Neural crest cell (in vitro differentiated cells): ENCODE measurements at regions not wholly inside any gene's neighbourhood (a gene's known extent, or its start where the extent isn't known, plus 50 kb on each side); places are given as distances from the start of the nearest gene placed in this dataset.
"Not testable (repeated sequence)": the region's sequence is repeated elsewhere in the genome, so short reads cannot be mapped to it uniquely, and the experiment has no call there.

Experiments
- DNase-seq: peaks from one replicate; pipeline ENCODE4 v3.0.0; 2021; ENCODE audit warnings: low read depth, mixed read lengths, low spot score
- H3K27ac Mint-ChIP-seq: one replicate; pipeline ENCODE4 v1.8.0; 2021; ENCODE audit warnings: mild to moderate bottlenecking, mixed read lengths; ENCODE audit not compliant: unreplicated experiment
- H3K27me3 Mint-ChIP-seq: 2 replicates; pipeline ENCODE4 v1.8.0; 2021; ENCODE audit warnings: low read depth, mild to moderate bottlenecking, mixed read lengths
- H3K36me3 Mint-ChIP-seq: 2 replicates; pipeline ENCODE4 v1.8.0; 2021; ENCODE audit warnings: low read depth, mild to moderate bottlenecking, mixed read lengths
- H3K4me1 Mint-ChIP-seq: 2 replicates; pipeline ENCODE4 v1.8.0; 2021; ENCODE audit warnings: mixed read lengths
- H3K4me3 Mint-ChIP-seq: one replicate; pipeline ENCODE4 v1.8.0; 2021; ENCODE audit warnings: mild to moderate bottlenecking, mixed read lengths
- H3K9me3 Mint-ChIP-seq: 2 replicates; pipeline ENCODE4 v1.8.0; 2021; ENCODE audit warnings: mixed read lengths
- TF ChIP-seq, protein P1 (sequence below): fragments of 200-600 bp; sonication (generic); conservative IDR thresholded peaks from 2 replicates; pipeline ENCODE4 v1.5.0; 2021; ENCODE audit warnings: antibody characterized with exemption, mild to moderate bottlenecking

DNA sequence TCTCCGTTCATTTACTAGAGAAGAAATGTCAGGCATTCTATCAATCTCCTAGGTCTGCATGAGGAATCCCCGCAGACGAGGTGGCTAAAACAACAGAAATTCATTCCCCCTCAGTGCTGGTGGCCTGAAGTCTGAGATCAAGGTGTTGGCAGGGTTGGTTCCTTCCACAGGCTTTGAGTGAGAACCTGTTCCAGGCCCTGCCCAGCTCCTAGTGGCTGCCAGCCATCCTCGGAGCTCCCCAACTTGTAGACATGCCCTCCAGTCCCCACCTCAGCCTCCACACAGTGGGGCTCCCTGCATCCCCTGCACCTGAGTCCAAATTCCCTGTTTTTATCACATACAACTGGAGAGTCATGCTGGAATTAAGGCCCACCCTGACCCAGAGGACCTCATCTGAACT, 145.3 kb upstream of the ALKAL2 start:
- TF ChIP-seq, protein P1, sequence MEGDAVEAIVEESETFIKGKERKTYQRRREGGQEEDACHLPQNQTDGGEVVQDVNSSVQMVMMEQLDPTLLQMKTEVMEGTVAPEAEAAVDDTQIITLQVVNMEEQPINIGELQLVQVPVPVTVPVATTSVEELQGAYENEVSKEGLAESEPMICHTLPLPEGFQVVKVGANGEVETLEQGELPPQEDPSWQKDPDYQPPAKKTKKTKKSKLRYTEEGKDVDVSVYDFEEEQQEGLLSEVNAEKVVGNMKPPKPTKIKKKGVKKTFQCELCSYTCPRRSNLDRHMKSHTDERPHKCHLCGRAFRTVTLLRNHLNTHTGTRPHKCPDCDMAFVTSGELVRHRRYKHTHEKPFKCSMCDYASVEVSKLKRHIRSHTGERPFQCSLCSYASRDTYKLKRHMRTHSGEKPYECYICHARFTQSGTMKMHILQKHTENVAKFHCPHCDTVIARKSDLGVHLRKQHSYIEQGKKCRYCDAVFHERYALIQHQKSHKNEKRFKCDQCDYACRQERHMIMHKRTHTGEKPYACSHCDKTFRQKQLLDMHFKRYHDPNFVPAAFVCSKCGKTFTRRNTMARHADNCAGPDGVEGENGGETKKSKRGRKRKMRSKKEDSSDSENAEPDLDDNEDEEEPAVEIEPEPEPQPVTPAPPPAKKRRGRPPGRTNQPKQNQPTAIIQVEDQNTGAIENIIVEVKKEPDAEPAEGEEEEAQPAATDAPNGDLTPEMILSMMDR, result no peak
- DNase-seq, result no peak
- H3K36me3 Mint-ChIP-seq, result no peaks in the 10 kb centered on the region

DNA sequence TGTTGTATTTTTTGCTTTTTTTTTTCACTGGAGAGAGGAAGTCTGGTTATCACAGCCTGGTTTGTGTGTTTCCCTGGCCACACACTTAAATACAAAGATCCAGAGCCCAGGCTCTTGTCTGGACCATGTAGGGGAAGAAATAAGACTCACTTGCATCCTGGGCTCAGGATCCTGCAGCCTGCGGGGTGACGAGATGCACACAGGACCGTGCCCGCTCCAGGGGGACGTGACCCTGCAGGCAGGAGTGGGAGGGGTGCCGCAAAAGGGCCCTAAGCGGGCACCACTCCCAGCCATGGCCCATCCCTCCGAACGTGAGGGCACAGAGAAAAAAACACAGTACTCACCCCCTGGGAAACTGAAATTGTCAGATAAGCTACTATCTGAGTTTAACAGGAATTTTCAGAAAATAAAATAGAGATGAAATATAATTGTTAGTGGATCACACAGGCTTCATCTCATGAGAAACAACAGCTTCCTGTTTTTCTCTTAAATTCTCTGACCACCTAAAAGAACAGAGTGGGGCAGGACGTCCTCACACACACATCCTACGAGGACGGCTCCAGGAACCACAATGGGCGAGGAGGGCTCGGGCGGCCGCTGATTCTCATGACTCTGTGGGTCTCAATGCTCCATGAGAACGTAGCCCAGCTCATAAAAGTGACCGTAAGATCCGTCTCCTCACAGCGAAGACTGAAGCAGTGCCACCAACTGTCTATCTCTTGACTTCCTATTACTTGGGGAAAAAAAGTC, 142.6 kb upstream of the ALKAL2 start:
- no peaks in the 10 kb centered on the region for H3K9me3 Mint-ChIP-seq
- TF ChIP-seq, protein P1, result no peak
- H3K36me3 Mint-ChIP-seq, result no peaks in the 10 kb centered on the region
- no peak overlapping the region for H3K4me3 Mint-ChIP-seq
- no peaks in the 10 kb centered on the region for H3K27me3 Mint-ChIP-seq
- H3K27ac Mint-ChIP-seq, result no peak overlapping the region
- H3K4me1 Mint-ChIP-seq, result peaks cover 10% of the 10 kb centered on the region
- DNase-seq, result no peak

More for the DNA sequence above, 145.3 kb upstream of the ALKAL2 start:
- Mint-ChIP-seq H3K4me3 (no peak overlapping the region), H3K4me1 (peaks cover 10% of the 10 kb centered on the region), H3K27ac (no peak overlapping the region), H3K27me3 (no peaks in the 10 kb centered on the region), H3K9me3 (no peaks in the 10 kb centered on the region)

DNA sequence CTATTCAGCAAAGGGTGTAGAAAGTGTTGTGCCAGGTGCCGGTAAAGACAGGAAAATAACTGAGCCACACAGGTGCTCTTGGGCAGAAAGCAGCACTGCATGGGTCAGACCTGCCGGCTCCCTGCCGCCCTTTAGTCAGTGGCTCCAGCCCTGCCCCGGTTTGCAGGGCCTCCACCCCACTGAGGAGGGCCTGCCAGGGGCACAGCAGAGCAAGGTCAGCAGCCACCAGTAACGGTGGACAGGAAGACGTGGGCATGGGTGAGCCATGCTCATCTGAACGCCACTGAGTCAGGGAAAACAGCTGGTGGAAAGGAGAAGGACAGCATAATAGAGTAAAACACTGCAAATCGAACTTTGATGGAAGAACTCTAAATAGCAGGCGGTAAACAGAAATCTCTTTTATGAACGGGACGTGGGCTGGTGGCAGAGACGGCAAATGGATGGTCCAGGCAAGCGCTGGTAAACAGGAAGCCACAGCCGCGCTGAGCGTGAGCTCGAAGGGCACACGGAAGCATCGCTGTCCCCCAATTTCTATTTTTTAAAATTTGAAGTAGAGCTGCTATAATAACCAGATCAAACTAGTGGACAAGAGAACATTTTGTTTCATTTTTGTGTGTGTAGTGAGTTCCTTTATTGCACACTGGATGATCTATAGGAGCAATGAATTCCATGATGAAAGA, 141.8 kb upstream of the ALKAL2 start:
- Mint-ChIP-seq H3K27ac (no peak overlapping the region), H3K27me3 (no peaks in the 10 kb centered on the region), H3K4me3 (no peak overlapping the region), H3K4me1 (peaks cover 11% of the 10 kb centered on the region), H3K36me3 (no peaks in the 10 kb centered on the region), H3K9me3 (no peaks in the 10 kb centered on the region)
- TF ChIP-seq, protein P1, result no peak
- no peak for DNase-seq

DNA sequence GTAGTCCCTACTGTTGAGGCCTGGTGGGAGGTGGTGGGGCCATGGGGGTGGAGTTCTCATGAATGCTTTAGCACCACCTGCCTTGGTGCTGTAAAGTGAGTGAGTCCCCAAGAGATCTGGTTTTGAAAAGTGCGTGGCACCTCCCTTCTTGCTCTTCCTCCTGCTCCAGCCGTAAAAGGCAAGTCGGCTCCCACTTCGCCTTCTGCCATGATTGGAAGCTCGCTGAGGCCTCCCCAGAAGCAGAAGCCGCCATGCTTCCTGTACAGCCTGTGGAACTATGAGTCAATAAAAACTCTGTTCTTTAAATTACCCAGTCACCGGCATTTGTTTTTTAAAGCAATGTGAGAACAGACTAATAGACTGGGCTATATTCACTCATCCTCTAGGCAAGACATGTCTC, 141.3 kb upstream of the ALKAL2 start:
- Mint-ChIP-seq H3K27me3 (no peaks in the 10 kb centered on the region), H3K4me1 (peaks cover 7% of the 10 kb centered on the region), H3K36me3 (no peaks in the 10 kb centered on the region), H3K4me3 (no peak overlapping the region), H3K9me3 (no peaks in the 10 kb centered on the region), H3K27ac (no peak overlapping the region)
- DNase-seq, result no peak
- TF ChIP-seq, protein P1, result no peak

DNA sequence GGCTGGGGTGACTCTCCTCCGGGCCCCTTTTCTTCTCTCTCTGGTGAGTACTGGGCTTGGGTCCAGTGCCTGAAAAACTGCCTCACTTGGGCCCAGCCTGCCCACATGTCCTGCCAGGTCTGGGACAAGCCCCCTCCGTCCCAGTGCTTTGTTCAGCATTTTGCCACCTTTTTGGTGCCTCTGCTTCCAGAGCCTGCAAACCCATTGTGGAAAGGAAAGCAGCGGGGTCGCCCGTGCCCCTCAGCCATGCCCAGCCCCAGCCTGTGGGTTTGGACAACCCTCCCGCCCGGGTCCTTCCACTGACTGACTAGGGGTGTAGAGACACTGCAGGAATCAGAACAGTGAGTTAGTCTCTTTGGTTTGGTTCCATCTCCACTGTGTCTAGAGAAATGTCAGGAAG, 140.7 kb upstream of the ALKAL2 start:
- DNase-seq, result no peak
- Mint-ChIP-seq H3K9me3 (no peaks in the 10 kb centered on the region), H3K4me1 (peaks cover 4% of the 10 kb centered on the region), H3K27ac (no peak overlapping the region), H3K27me3 (no peaks in the 10 kb centered on the region), H3K4me3 (no peak overlapping the region), H3K36me3 (no peaks in the 10 kb centered on the region)
- TF ChIP-seq, protein P1, result no peak

DNA sequence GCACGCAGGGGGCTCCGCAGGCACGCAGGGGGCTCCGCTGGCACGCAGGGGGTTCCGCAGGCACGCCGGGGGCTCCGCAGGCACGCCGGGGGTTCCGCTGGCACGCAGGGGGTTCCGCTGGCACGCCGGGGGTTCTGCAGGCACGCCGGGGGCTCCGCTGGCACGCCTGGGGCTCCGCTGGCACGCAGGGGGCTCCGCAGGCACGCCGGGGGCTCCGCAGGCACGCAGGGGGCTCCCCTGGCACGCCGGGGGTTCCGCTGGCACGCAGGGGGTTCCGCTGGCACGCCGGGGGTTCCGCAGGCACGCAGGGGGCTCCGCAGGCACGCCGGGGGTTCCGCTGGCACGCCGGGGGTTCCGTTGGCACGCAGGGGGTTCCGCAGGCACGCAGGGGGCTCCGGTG, 138.8 kb upstream of the ALKAL2 start:
- not testable (repeated sequence) for H3K27me3 Mint-ChIP-seq, H3K9me3 Mint-ChIP-seq, H3K4me3 Mint-ChIP-seq, DNase-seq, H3K4me1 Mint-ChIP-seq, H3K27ac Mint-ChIP-seq, H3K36me3 Mint-ChIP-seq
